Glutamatergic neuron (in vitro differentiated cells): ENCODE measurements at regions not wholly inside any gene's neighbourhood (a gene's known extent, or its start where the extent isn't known, plus 50 kb on each side); places are given as distances from the start of the nearest gene placed in this dataset.

Experiments used
- DNase-seq: peaks from one replicate; pipeline ENCODE4 v3.0.0; 2022
- H3K27ac Mint-ChIP-seq: one replicate; pipeline ENCODE4 v1.8.0; 2020; ENCODE audit warnings: mild to moderate bottlenecking, mixed read lengths, inconsistent platforms; ENCODE audit not compliant: unreplicated experiment
- H3K27me3 Mint-ChIP-seq: one replicate; pipeline ENCODE4 v1.8.0; 2020; ENCODE audit warnings: mild to moderate bottlenecking, moderate library complexity, mixed read lengths, inconsistent platforms; ENCODE audit not compliant: unreplicated experiment
- H3K36me3 Mint-ChIP-seq: one replicate; pipeline ENCODE4 v1.8.0; 2020; ENCODE audit warnings: mild to moderate bottlenecking, mixed read lengths, inconsistent platforms; ENCODE audit not compliant: unreplicated experiment
- H3K4me1 Mint-ChIP-seq: one replicate; pipeline ENCODE4 v1.8.0; 2020; ENCODE audit warnings: mild to moderate bottlenecking, low read depth, mixed read lengths, inconsistent platforms; ENCODE audit not compliant: unreplicated experiment
- H3K4me3 Mint-ChIP-seq: one replicate; pipeline ENCODE4 v1.8.0; 2020; ENCODE audit warnings: mild to moderate bottlenecking, mixed read lengths, inconsistent platforms; ENCODE audit not compliant: unreplicated experiment
- H3K9me3 Mint-ChIP-seq: one replicate; pipeline ENCODE4 v1.8.0; 2020; ENCODE audit warnings: mild to moderate bottlenecking, moderate library complexity, mixed read lengths, inconsistent platforms; ENCODE audit not compliant: unreplicated experiment
- TF ChIP-seq, protein P1 (sequence below): fragments of 200-600 bp; sonication (generic); IDR thresholded peaks from one replicate; pipeline ENCODE4 v1.5.0; 2021; ENCODE audit not compliant: partially characterized antibody, unreplicated experiment

DNA sequence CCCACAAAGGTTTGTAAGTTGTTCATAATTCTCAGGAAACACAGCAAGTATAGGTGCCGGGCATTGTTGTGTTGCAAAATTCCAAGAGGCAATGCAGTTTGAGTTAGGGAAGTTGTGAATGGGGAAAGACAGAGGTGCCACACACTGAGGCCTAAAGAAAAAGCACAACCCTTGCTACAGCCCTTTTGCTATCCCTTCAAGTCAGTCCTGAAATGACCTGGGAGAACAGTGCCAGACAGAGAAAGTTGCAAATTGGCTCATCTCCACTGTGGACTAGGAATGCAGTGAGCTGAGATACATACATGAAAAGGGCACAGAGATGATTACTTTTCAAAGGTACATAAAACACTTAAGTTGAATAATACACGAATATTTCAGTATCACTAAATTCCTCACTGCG, 213.3 kb upstream of the TMTC1 start:
- H3K4me1 Mint-ChIP-seq: no peaks in the 10 kb centered on the region
- H3K27ac Mint-ChIP-seq: no peak overlapping the region
- H3K36me3 Mint-ChIP-seq: no peaks in the 10 kb centered on the region
- H3K4me3 Mint-ChIP-seq: no peak overlapping the region
- no peaks in the 10 kb centered on the region for H3K27me3 Mint-ChIP-seq
- TF ChIP-seq, protein P1, sequence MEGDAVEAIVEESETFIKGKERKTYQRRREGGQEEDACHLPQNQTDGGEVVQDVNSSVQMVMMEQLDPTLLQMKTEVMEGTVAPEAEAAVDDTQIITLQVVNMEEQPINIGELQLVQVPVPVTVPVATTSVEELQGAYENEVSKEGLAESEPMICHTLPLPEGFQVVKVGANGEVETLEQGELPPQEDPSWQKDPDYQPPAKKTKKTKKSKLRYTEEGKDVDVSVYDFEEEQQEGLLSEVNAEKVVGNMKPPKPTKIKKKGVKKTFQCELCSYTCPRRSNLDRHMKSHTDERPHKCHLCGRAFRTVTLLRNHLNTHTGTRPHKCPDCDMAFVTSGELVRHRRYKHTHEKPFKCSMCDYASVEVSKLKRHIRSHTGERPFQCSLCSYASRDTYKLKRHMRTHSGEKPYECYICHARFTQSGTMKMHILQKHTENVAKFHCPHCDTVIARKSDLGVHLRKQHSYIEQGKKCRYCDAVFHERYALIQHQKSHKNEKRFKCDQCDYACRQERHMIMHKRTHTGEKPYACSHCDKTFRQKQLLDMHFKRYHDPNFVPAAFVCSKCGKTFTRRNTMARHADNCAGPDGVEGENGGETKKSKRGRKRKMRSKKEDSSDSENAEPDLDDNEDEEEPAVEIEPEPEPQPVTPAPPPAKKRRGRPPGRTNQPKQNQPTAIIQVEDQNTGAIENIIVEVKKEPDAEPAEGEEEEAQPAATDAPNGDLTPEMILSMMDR: no peak
- DNase-seq: no peak
- H3K9me3 Mint-ChIP-seq: no peaks in the 10 kb centered on the region

DNA sequence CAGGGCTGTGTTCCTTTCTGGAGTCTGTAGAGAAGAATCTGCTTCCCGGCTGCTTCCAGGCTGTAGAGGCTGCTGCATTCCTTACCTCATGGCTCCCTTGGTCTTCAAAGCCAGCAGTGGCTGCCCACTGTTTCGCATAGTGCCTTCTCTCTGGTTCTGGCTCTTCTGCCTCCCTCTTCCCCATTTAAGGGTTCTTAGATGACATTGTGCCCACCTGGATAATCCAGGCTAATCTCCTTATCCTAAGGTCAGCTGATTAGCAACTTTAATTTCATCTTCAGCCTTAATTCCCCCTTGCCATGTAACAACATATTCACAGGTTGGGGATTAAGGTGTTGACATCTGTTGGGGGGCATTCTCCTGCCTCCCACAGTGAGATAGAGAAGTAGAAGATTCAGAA, 208.6 kb upstream of the TMTC1 start:
- Mint-ChIP-seq H3K36me3 (no peaks in the 10 kb centered on the region), H3K4me3 (no peak overlapping the region), H3K27ac (no peak overlapping the region), H3K27me3 (no peaks in the 10 kb centered on the region), H3K4me1 (no peaks in the 10 kb centered on the region), H3K9me3 (no peaks in the 10 kb centered on the region)
- DNase-seq: no peak
- TF ChIP-seq, protein P1: no peak

DNA sequence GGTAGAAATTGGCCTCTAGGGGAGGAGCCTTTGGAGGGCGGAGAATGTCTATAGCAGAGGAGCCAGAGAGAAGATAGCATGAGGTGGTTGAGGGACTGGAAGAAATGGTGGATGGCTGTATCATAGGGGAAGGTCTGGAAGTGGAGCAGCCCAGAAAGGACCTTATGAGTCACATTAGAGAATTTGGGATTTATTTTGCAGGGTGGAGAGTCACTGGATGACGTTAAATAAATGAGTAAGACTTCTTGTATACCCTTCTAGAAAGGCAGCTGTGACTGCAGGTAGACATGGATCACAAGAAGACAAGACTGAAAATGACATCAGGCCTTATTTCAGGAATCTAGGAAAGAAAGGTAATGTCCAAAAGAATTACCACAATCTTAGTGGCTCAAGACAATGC, 208.2 kb upstream of the TMTC1 start:
- Mint-ChIP-seq H3K4me1 (no peaks in the 10 kb centered on the region), H3K4me3 (no peak overlapping the region), H3K9me3 (no peaks in the 10 kb centered on the region), H3K27ac (no peak overlapping the region), H3K27me3 (no peaks in the 10 kb centered on the region), H3K36me3 (no peaks in the 10 kb centered on the region)
- no peak for DNase-seq
- TF ChIP-seq, protein P1: no peak

DNA sequence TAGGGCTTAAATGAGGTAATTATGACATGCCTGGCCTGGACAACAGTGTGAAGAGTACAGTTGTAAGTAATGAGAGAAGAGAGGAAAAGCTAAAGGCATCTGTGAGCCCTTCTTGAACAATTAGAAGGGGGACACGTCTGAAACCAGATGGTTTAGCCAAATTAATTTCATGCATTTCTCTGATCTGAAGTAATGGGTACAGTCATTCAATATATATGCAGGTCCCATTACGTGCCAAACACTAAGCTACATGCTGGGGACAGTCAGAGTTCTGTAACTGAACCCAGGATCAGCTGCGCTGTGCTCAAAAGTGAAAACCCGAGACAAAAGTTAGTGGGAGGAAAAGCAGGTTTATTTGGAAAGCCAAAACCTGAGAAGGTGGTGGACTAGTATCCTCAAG, 207.2 kb upstream of the TMTC1 start:
- Mint-ChIP-seq H3K36me3 (no peaks in the 10 kb centered on the region), H3K27ac (no peak overlapping the region), H3K4me1 (no peaks in the 10 kb centered on the region), H3K9me3 (no peaks in the 10 kb centered on the region), H3K27me3 (no peaks in the 10 kb centered on the region), H3K4me3 (no peak overlapping the region)
- DNase-seq: no peak
- TF ChIP-seq, protein P1: no peak

DNA sequence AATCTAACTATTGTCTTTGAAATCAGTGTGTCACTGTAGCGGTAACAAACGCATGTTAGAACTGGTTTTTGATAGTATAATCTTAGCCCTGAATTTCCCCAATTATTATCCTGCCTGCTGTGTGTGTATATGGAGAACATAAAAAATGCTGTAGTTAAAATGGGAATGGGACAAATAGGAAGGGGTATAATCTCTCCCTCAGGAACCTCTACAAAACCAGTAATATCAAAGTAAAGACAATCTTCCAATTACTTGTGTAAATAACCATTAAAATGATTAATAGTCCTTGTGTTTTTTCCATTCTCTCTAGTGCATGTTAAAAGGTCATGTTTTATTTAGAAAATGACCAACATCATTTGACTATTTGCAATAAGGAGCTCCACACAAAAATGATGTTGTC, 200.1 kb upstream of the TMTC1 start:
- Mint-ChIP-seq H3K27me3 (no peaks in the 10 kb centered on the region), H3K4me3 (no peak overlapping the region), H3K36me3 (no peaks in the 10 kb centered on the region), H3K27ac (no peak overlapping the region), H3K4me1 (no peaks in the 10 kb centered on the region), H3K9me3 (no peaks in the 10 kb centered on the region)
- no peak for DNase-seq
- TF ChIP-seq, protein P1: no peak
